Posterior cingulate gyrus (tissue), 11 donors: ENCODE measurements at regions not wholly inside any gene's neighbourhood (a gene's known extent, or its start where the extent isn't known, plus 50 kb on each side); places are given as distances from the start of the nearest gene placed in this dataset.
"Not testable (repeated sequence)": the region's sequence is repeated elsewhere in the genome, so short reads cannot be mapped to it uniquely, and the experiment has no call there.

ENCODE experiments used
- DNase-seq, 10 donors: peaks; one replicate each; pipeline versions ENCODE4 v3.0.0 to v3.0.0-alpha.2; 2020 to 2021; ENCODE audit warnings: mixed read lengths in 3 of 10
- intact Hi-C: fragments of 100-400 bp; cut with DNase I; formaldehyde crosslinking; loops from one replicate; pipeline ENCODE4 v1.15.1; 2023

- intact Hi-C loops, DNase-seq: not testable (repeated sequence)
Measured at GRCh38 chr7:101679653-101680173, 50.6 kb upstream of the MYL10 start.

DNA sequence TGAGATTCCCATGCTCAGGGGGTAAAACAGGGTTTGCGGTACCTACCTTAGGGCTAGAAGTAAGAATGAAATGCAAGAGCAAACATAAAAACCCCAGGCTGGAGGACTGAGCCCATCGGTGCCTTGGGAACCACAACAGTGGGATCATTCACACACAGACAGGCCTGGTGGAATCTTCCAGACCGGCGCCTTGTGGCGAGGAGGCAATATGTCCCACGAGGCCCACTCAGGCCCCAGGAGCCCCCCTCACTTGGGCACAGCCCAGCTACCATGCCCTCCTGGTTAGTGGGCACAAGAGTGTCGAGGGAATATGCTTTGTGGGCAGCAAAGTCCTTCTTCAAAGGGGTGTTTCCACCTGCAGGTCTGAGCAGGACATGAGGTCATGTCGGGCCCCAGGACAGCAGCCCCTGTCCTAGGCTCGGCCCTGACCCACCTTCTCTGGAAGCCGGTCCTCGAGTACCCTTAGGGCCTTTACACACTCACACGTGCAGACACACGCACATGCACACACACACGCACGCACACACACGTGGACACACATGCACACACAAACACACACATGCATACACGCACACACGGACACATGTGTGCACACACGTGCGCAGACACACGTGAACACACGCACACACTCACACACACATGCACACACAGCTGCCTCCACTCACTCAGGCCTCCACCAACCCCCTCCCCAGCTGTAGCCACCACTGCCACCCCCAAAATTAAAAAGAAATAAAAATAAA, 51.5 kb upstream of the MYL10 start:
- intact Hi-C loops, result no loop called here
- DNase-seq, result no peak

DNA sequence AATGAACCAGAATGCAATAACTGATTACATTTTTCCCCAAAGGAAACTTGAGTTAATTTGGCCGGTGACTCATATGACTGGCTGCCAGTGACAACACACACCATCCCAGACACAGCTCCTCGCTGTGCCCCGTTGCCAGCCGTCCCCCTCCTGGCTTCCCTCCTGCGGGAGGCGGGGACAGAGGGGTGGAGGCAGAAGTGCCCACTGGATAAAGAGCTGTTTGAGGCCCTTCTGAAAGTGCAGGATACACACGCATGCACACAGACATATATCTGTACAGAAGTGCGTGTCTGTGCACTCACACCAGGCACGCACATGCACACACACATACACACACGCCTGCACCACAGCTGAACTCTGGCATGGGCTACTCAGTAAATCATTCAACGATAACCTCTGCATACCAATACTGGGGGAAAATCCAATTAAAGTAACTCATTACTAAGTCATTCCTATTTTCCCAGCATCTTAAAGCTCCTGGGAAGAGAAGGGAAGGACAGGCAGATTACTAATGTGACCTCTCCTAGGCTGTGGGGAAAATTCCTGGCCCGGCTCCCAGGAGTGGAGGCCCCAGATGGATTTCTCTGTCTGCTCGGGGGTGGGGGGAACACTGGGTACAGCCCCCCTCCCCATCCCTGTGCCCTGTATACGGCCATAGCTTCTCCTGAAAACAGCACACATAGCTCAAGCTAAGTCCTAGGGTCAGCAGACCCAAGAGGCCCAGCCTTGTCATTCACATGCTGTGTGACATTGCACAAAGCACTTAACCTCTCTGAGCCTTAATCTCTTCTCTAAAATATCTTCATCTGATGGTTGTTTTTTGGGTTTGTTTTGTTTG, 52.3 kb upstream of the MYL10 start:
- peak; percentile 33 to 94 (median 58) for DNase-seq
- intact Hi-C loops, result no loop called here

- intact Hi-C loops, result no loop called here
- no peak for DNase-seq
Measured at GRCh38 chr7:101684983-101685330, 55.9 kb upstream of the MYL10 start.

- intact Hi-C loops, result no loop called here
- no peak for DNase-seq
Measured at GRCh38 chr7:101686030-101686429, 56.9 kb upstream of the MYL10 start.

GRCh38 chr7:101687081-101687480, 58.0 kb upstream of the MYL10 start:
- DNase-seq, result no peak
- intact Hi-C loops, result no loop called here

DNA sequence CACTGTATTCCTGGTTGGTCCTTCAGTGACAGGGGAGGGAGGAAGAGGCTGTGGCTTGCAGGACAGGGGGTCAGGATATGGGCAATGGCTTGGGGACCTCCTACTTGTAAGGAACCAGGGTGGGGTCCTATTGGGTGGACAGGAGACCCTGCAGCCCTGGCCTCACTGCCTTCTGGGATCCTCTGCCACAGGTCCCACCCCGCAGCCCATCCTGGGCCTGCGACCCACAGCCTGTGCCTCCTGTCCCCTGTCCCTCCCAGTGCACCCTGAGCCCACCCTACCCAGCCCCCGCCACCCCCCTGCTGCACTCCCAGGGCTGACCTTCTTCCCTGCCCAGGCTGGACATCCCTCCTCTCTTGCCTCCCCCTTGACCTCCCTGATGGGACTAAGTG, 58.7 kb upstream of the MYL10 start:
- intact Hi-C loops, result loop anchor here (1.0 to 2.0 kb wide), 3 partner anchors 127 to 585 kb away; no protein-coding TSS in a partner anchor
- DNase-seq, result no peak

- peak; percentile 36 to 95 (median 80) for DNase-seq
- intact Hi-C loops, result loop anchor here (1.0 to 2.0 kb wide), 3 partner anchors 126 to 584 kb away; no protein-coding TSS in a partner anchor
Measured at GRCh38 chr7:101688183-101688831, 59.2 kb upstream of the MYL10 start.

- intact Hi-C loops, result loop anchor here (1.0 to 2.0 kb wide), 3 partner anchors 126 to 583 kb away; no protein-coding TSS in a partner anchor
Measured at GRCh38 chr7:101688995-101689907, 60.2 kb upstream of the MYL10 start.

DNA sequence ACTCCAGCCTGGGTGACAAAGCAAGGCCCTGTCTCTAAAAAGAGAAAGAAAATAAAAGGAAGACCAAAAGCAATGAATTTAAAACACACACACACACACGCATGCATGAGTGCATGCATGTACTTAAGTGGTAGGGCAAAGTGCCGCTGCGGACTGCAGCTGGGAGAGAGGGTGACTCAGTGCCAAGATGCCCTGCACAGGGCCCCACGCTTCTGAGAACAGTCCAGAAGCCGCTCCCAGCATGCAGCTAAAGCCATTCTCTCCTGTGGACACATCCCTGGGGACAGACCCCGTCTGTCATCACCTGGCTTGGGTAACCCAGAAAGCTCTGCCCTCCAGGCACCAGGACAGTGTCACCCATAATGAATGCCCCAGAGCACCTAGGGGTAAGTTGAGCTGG, 61.0 kb upstream of the MYL10 start:
- no peak for DNase-seq
- intact Hi-C loops, result no loop called here

More at GRCh38 chr7:101688995-101689907, 60.2 kb upstream of the MYL10 start:
- DNase-seq, result no peak

- intact Hi-C loops, result no loop called here
- peak in 6 of 10 donors; percentile 13 to 89 (median 64) for DNase-seq
Measured at GRCh38 chr7:101691822-101692384, 62.8 kb upstream of the MYL10 start.

DNA sequence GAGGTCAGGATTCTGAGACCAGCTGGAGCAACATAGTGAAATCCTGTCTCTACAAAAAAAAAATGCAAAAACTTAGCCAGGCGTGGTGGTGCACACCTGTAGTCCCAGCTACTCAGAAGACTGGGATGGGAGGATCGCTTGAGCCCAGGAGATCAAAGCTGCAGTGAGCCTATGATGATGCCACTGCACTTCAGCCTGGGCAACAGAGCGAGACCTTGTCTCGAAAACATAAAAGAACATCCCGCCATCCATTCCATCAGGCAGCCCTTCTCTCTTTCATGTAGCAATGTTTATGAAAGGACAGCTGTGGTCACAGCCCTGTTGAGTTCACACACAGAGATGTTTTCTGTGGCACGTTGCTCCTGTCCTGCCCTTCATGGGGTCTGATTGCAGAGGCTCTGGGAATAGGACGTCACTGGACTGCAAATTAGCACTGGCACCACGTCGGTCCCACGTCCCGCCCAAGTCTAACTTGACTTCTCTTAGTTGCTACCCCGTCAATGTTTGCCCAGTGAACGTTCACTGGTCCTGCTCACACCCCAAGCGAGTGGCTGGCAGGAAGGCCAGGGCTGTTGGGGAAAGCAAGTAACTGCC, 64.5 kb upstream of the MYL10 start:
- intact Hi-C loops, result no loop called here
- no peak for DNase-seq

DNA sequence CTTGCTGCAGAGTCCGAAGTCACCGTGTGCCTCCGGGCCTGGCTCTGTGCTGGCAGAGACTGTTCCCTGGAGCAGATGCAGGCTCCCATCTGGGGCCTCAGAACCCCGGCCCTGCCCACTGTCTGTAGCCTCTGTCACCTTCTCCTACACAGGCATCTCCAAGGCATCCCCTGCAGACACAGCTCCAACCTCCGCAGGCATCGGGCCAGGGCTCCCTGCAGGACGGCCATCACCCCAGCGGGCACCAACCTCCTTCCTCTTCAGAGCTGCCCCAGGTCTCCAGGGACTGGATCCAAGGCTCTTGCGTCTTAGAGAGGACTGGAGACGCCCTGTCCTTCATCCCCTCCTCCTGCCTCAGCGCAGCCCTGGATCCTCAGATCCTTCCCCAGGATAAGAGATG, 69.9 kb upstream of the MYL10 start:
- DNase-seq, result no peak
- intact Hi-C loops, result no loop called here

DNA sequence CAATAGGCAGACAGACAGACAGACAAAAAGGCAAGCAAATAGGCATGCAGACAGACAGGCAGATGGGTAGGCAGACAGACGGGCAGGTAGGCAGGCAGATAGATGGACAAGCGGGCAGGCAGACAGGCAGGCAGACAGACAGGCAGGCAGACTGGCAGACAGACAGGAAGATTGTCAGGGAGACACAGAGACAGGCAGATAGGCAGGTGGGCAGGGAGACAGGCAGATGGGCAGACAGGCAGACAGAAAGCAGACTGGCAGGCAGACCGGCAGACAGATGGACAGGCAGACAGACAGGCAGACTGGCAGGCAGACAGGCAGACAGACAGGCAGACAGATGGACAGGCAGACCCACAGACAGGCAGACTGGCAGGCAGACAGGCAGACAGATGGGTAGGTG, 70.3 kb upstream of the MYL10 start:
- intact Hi-C loops, result no loop called here
- no peak for DNase-seq

GRCh38 chr7:101699881-101700823, 71.1 kb upstream of the MYL10 start:
- DNase-seq, result no peak
- intact Hi-C loops, result no loop called here

DNA sequence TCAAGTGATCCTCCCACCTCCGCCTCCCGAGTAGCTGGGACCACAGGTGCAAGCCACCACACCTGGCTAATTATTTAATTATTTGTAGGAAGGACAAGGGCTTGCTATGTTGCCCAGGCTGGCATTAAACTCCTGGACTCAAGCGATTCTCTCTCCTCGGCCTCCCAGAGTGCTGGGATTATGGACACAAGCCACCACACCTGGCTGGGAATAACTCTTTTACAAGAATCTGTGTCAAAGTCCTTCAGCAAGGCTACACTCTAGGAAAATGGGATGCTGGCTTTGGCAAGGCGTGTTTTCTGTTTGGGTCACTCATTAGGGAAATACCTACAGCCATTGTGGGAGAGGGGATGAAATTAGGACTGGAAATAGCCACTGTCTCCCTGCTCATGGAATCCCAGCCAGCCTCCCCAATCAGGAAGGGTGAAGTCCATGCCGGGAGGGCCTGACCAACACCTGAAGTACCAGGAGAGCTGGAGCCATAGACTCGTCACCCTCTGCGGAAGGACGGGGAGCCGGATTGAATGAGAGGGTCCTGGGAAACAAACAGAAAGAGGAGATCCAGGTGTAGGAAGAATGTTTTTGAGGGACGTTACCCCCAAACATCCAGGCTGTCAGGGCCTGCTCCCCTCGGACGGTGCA, 72.2 kb upstream of the MYL10 start:
- no peak for DNase-seq
- intact Hi-C loops, result no loop called here

DNA sequence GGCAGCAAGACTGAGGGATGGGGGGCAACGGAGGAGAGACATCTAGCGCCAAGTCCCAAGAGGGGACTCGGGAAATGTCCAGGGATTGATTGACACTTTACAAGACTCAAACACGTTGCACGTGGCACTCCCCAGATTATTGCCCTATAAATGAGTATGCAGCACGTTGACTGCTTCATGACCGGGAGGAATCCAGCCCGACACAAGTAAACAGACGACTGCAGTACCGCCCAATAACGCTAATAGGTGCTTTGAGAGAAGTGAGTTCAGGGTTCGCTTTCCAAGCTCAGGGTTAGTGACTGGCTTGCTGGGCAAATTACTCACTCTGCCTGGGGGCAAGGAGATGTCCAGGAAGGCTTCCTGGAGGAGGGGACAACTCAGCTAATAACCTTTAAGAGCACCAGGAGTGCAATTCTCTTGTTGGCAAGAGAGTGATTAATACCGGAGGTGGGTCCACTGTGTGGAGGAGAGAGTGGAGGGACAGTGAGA, 73.3 kb upstream of the MYL10 start:
- intact Hi-C loops, result no loop called here
- no peak for DNase-seq
